ENCODE measurements at regions not wholly inside any gene's neighbourhood (a gene's known extent, or its start where the extent isn't known, plus 50 kb on each side); places are given as distances from the start of the nearest gene placed in this dataset.

DNA sequence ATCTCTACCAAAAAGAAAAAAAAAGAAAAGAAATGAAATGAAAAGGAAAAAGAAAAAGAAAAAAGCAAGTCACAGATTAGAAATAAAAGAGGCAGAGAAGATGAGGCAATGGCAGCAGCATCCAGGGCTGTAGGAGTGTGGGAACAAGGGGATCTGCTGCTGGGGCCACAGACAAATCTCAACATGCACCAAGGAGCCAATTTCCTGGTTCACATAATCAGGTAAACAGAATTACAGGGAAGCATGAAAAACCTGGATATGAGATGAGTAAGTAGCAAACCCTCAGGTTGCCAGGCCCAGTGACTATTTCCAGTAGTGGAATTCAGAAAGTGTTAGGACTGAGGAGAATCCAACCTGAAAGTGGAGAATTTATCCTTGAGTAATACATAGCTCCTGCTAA lies 77.4 kb upstream of the ARHGAP28 start:
- TF ChIP-seq EZH2 (IDR thresholded peaks at IDR 0.05; ENCODE audit: low read length): no peak
- TF ChIP-seq, protein P1, sequence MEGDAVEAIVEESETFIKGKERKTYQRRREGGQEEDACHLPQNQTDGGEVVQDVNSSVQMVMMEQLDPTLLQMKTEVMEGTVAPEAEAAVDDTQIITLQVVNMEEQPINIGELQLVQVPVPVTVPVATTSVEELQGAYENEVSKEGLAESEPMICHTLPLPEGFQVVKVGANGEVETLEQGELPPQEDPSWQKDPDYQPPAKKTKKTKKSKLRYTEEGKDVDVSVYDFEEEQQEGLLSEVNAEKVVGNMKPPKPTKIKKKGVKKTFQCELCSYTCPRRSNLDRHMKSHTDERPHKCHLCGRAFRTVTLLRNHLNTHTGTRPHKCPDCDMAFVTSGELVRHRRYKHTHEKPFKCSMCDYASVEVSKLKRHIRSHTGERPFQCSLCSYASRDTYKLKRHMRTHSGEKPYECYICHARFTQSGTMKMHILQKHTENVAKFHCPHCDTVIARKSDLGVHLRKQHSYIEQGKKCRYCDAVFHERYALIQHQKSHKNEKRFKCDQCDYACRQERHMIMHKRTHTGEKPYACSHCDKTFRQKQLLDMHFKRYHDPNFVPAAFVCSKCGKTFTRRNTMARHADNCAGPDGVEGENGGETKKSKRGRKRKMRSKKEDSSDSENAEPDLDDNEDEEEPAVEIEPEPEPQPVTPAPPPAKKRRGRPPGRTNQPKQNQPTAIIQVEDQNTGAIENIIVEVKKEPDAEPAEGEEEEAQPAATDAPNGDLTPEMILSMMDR (optimal IDR thresholded peaks at IDR 0.05 in 1 of 3, IDR thresholded peaks at IDR 0.05 in 1 of 3, conservative IDR thresholded peaks at IDR 0.05 in 1 of 3; ENCODE audit: extremely low read depth in 1 of 3, insufficient read depth in 2 of 3, low read length in 3 of 3): no peak
